Upper lobe of left lung (tissue), 6 donors: ENCODE measurements at regions not wholly inside any gene's neighbourhood (a gene's known extent, or its start where the extent isn't known, plus 50 kb on each side); places are given as distances from the start of the nearest gene placed in this dataset.

Experiments
- ATAC-seq, 2 donors: fragments of 200-7000 bp; cut with Tn5 transposase; one replicate each; pipeline ENCODE4 v1.9.1; 2022; ENCODE audit warnings: mild to moderate bottlenecking in 2 of 2, moderate library complexity in 2 of 2; ENCODE audit not compliant: low FRiP score in 2 of 2
- DNase-seq, 2 donors: peaks; one replicate each; pipeline ENCODE4 v3.0.0-alpha.2; 2019 to 2020
- H3K27ac ChIP-seq, 4 donors: fragments of 200-600 bp; sonication (generic); one replicate each; pipeline ENCODE4 v1.5.1; 2016 to 2019
- H3K27me3 ChIP-seq, 4 donors: fragments of 200-600 bp; sonication (generic); one replicate each; pipeline ENCODE4 v1.5.1; 2017 to 2019
- H3K36me3 ChIP-seq, 4 donors: fragments of 200-600 bp; sonication (generic); one replicate each; pipeline ENCODE4 v1.5.1; 2016 to 2019
- H3K4me1 ChIP-seq, 4 donors: fragments of 200-600 bp; sonication (generic); one replicate each; pipeline ENCODE4 v1.5.1; 2018 to 2019
- H3K4me3 ChIP-seq, 4 donors: fragments of 200-600 bp; sonication (generic); one replicate each; pipeline ENCODE4 v1.5.1; 2017 to 2019; ENCODE audit warnings: mild to moderate bottlenecking in 2 of 4, moderate library complexity in 1 of 4
- H3K9me3 ChIP-seq, 4 donors: fragments of 200-600 bp; sonication (generic); one replicate each; pipeline ENCODE4 v1.5.1; 2018 to 2019
- CTCF ChIP-seq, 6 experiments: fragments of 450-650 bp in 4 of 6; fragments of 200-600 bp in 2 of 6; sonication (generic) in 2 of 6; IDR thresholded peaks; one replicate each; pipeline ENCODE4 v1.5.1; 2016 to 2019; ENCODE audit warnings: antibody characterized with exemption in 6 of 6
- EP300 ChIP-seq, 4 donors: sonication (generic); formaldehyde crosslinking; IDR thresholded peaks; one replicate each; pipeline ENCODE4 v1.5.1; 2017; ENCODE audit warnings: antibody characterized with exemption in 4 of 4, control low read depth in 2 of 4
- POLR2A ChIP-seq, 4 donors: fragments of 450-650 bp; IDR thresholded peaks; one replicate each; pipeline ENCODE4 v1.5.1; 2016 to 2017; ENCODE audit warnings: antibody characterized with exemption in 4 of 4, mild to moderate bottlenecking in 2 of 4
- POLR2AphosphoS5 ChIP-seq, 2 donors: sonication (generic); formaldehyde crosslinking; IDR thresholded peaks; one replicate each; pipeline ENCODE4 v1.5.1; 2017; ENCODE audit warnings: antibody characterized with exemption in 2 of 2
- WGBS, 2 donors: methylation state at CpG; one replicate each; pipeline ENCODE4 v1.1.5; 2017 to 2018; 5-methylcytosine and 5-hydroxymethylcytosine counted together
- donor health status: DM: no; HTN: no; CAD: no; lungs with moderate emphysema.
- donor health status: DM: no; HTN: yes; CAD: no; lungs with severe emphysema.

GRCh38 chr16:54780266-54780665, 150.4 kb upstream of the IRX5 start:
- H3K27me3 ChIP-seq, result no peaks in the 10 kb centered on the region
- no peak overlapping the region for H3K27ac ChIP-seq
- H3K4me3 ChIP-seq, result no peak overlapping the region
- no peaks in the 10 kb centered on the region for H3K9me3 ChIP-seq
- H3K36me3 ChIP-seq, result no peaks in the 10 kb centered on the region
- ATAC-seq (no peak), DNase-seq (no peak)
- WGBS, 2 donors, result 64 to 81% methylated on average over 1 of the region's 1 CpG
- no peaks in the 10 kb centered on the region for H3K4me1 ChIP-seq
- TF ChIP-seq CTCF (IDR thresholded peaks at IDR 0.05), result no peak
- no peak for TF ChIP-seq POLR2A (IDR thresholded peaks at IDR 0.05)
- TF ChIP-seq EP300 (IDR thresholded peaks at IDR 0.05), result no peak
- no peak for TF ChIP-seq POLR2AphosphoS5 (IDR thresholded peaks at IDR 0.05)

DNA sequence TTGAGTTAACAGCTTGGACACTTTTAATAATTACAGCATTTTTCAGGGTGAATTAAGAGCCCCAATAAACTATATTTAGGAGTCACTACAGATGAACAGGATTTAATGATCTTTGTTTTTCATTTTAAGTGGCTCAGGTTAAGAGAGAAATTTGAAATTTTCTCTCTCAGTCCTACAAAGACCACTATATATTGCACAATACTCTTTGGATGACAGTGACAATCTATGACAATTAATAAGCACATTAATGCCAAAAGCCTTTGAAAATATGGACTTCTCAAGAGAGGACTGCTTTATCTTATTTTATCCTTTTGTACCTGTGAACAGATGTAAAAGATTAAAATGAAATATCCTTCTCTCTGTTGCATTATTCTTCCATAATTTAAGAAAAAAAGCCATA, 151.1 kb upstream of the IRX5 start:
- no peak for TF ChIP-seq CTCF (IDR thresholded peaks at IDR 0.05)
- no peak for TF ChIP-seq EP300 (IDR thresholded peaks at IDR 0.05)
- TF ChIP-seq POLR2A (IDR thresholded peaks at IDR 0.05), result no peak
- TF ChIP-seq POLR2AphosphoS5 (IDR thresholded peaks at IDR 0.05), result no peak
- Histone ChIP-seq H3K27ac (no peak overlapping the region), H3K4me3 (no peak overlapping the region), H3K36me3 (no peaks in the 10 kb centered on the region), H3K27me3 (no peaks in the 10 kb centered on the region), H3K4me1 (no peaks in the 10 kb centered on the region), H3K9me3 (no peaks in the 10 kb centered on the region)
- DNase-seq (no peak), ATAC-seq (no peak)

GRCh38 chr16:54774768-54775167, 155.9 kb upstream of the IRX5 start:
- TF ChIP-seq POLR2AphosphoS5 (IDR thresholded peaks at IDR 0.05), result no peak
- TF ChIP-seq EP300 (IDR thresholded peaks at IDR 0.05), result no peak
- TF ChIP-seq CTCF (IDR thresholded peaks at IDR 0.05), result no peak
- no peak for TF ChIP-seq POLR2A (IDR thresholded peaks at IDR 0.05)
- ATAC-seq, result no peak
- H3K9me3 ChIP-seq, result no peaks in the 10 kb centered on the region
- H3K4me1 ChIP-seq, result no peaks in the 10 kb centered on the region
- H3K4me3 ChIP-seq, result no peak overlapping the region
- DNase-seq, result no peak
- no peaks in the 10 kb centered on the region for H3K36me3 ChIP-seq
- H3K27ac ChIP-seq, result no peak overlapping the region
- 73 to 75% methylated on average over 3 of the region's 3 CpGs for whole genome bisulfite sequencing, 2 donors
- H3K27me3 ChIP-seq, result no peaks in the 10 kb centered on the region

DNA sequence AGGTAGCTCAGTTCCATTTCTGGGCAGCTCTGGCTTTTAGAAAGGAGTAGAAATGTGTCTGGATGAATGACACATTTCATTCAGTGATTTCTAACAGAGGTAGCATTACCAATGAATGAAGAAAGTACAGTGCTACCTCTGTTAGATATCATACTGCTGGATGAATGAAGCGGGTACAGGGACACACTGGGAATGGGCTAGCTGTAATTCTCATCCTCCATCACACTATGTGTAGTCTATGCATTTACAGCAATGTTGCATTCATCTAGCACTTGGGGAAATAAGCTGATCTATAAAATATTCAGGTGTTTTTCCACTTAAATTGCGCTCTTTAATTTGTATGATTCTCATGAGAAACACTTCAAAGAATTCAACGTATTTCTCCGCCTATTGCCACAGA, 158.3 kb upstream of the IRX5 start:
- DNase-seq (no peak), ATAC-seq (no peak)
- Histone ChIP-seq H3K4me3 (no peak overlapping the region), H3K27me3 (no peaks in the 10 kb centered on the region), H3K27ac (no peak overlapping the region), H3K9me3 (no peaks in the 10 kb centered on the region), H3K36me3 (no peaks in the 10 kb centered on the region), H3K4me1 (no peaks in the 10 kb centered on the region)
- WGBS, 2 donors, result 93 to 95% methylated on average over 4 of the region's 4 CpGs
- TF ChIP-seq EP300 (IDR thresholded peaks at IDR 0.05), result no peak
- TF ChIP-seq POLR2AphosphoS5 (IDR thresholded peaks at IDR 0.05), result no peak
- TF ChIP-seq POLR2A (IDR thresholded peaks at IDR 0.05), result no peak
- no peak for TF ChIP-seq CTCF (IDR thresholded peaks at IDR 0.05)

DNA sequence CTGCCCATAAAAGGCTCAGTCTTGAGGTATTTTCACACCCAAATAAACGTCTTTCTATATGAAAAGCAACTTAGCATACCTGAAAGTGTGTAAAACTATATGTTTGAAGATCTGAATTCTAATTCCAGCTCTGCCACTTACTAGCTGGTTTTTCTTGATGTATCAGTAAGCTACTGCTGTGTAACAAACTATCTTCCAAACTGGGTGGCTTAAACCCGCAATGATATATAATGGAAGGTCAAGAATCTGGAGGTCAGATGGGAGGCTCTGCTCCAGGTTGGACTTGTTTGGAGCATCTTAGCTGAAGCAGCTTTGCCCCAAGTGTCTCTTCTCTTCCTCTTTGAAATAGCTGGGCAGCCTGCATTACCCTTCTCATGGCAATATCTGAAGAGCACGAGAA, 164.3 kb upstream of the IRX5 start:
- 81 to 84% methylated on average over 3 of the region's 3 CpGs for WGBS, 2 donors
- ATAC-seq, result no peak

More for the DNA sequence above, 164.3 kb upstream of the IRX5 start:
- H3K27ac ChIP-seq, result no peak overlapping the region
- DNase-seq, result no peak
- TF ChIP-seq CTCF (IDR thresholded peaks at IDR 0.05), result no peak
- TF ChIP-seq POLR2AphosphoS5 (IDR thresholded peaks at IDR 0.05), result no peak
- TF ChIP-seq POLR2A (IDR thresholded peaks at IDR 0.05), result no peak
- no peak for TF ChIP-seq EP300 (IDR thresholded peaks at IDR 0.05)
- no peaks in the 10 kb centered on the region for H3K36me3 ChIP-seq
- H3K27me3 ChIP-seq, result no peaks in the 10 kb centered on the region
- peaks cover 0 to 6% (median 2%) of the 10 kb centered on the region in 4 donors for H3K9me3 ChIP-seq
- H3K4me1 ChIP-seq, result no peaks in the 10 kb centered on the region
- no peak overlapping the region for H3K4me3 ChIP-seq
